GM06990 (cell line): ENCODE measurements at regions not wholly inside any gene's neighbourhood (a gene's known extent, or its start where the extent isn't known, plus 50 kb on each side); places are given as distances from the start of the nearest gene placed in this dataset.
"Not testable (repeated sequence)": the region's sequence is repeated elsewhere in the genome, so short reads cannot be mapped to it uniquely, and the experiment has no call there.

Experiments
- DNase-seq: peaks from one replicate; pipeline ENCODE4 v3.0.0-alpha.2; 2011; ENCODE audit not compliant: insufficient read length; ENCODE audit errors: extremely low read depth
- H3K27me3 ChIP-seq: replicated peaks from 2 replicates; pipeline ENCODE4 v1.6.0; 2011; ENCODE audit warnings: low read length; ENCODE audit not compliant: control insufficient read depth, insufficient read depth
- H3K36me3 ChIP-seq: 2 replicates; pipeline ENCODE4 v1.5.1; 2011; ENCODE audit warnings: low read length; ENCODE audit not compliant: control insufficient read depth, insufficient read depth
- H3K4me3 ChIP-seq: replicated peaks from 2 replicates; pipeline ENCODE4 v1.5.1; 2011; ENCODE audit warnings: low read depth, mild to moderate bottlenecking, control low read depth, low read length
- CTCF ChIP-seq: IDR thresholded peaks from 2 replicates; pipeline ENCODE4 v1.5.1; 2011; ENCODE audit warnings: low read length, control low read depth, mild to moderate bottlenecking, inconsistent platforms; ENCODE audit not compliant: insufficient read depth, poor library complexity, severe bottlenecking

GRCh38 chr12:76674669-76675315 is 89.1 kb upstream of the ZDHHC17 start:
- H3K27me3 ChIP-seq: no peaks in the 10 kb centered on the region
- H3K4me3 ChIP-seq: no peak overlapping the region
- no peaks in the 10 kb centered on the region for H3K36me3 ChIP-seq
- no peak for DNase-seq
- no peak for TF ChIP-seq CTCF

- not testable (repeated sequence) for DNase-seq, H3K4me3 ChIP-seq, H3K27me3 ChIP-seq, H3K36me3 ChIP-seq
Observed at GRCh38 chr12:76676261-76676660, 87.7 kb upstream of the ZDHHC17 start.

- Histone ChIP-seq H3K36me3 (no peaks in the 10 kb centered on the region), H3K4me3 (no peak overlapping the region), H3K27me3 (no peaks in the 10 kb centered on the region)
- no peak for TF ChIP-seq CTCF
- DNase-seq: no peak
Observed at GRCh38 chr12:76678992-76679391, 84.9 kb upstream of the ZDHHC17 start.

GRCh38 chr12:76679778-76680177 is 84.1 kb upstream of the ZDHHC17 start:
- Histone ChIP-seq H3K27me3 (no peaks in the 10 kb centered on the region), H3K36me3 (no peaks in the 10 kb centered on the region), H3K4me3 (no peak overlapping the region)
- TF ChIP-seq CTCF: no peak
- no peak for DNase-seq

- TF ChIP-seq CTCF: no peak
- Histone ChIP-seq H3K4me3 (no peak overlapping the region), H3K36me3 (no peaks in the 10 kb centered on the region), H3K27me3 (no peaks in the 10 kb centered on the region)
- no peak for DNase-seq
Observed at GRCh38 chr12:76680940-76681339, 83.0 kb upstream of the ZDHHC17 start.

GRCh38 chr12:76685246-76685678 is 78.7 kb upstream of the ZDHHC17 start:
- H3K36me3 ChIP-seq: no peaks in the 10 kb centered on the region
- H3K4me3 ChIP-seq: no peak overlapping the region
- TF ChIP-seq CTCF: no peak
- DNase-seq: no peak
- no peaks in the 10 kb centered on the region for H3K27me3 ChIP-seq
